SK-N-SH (cell line): ENCODE measurements at regions not wholly inside any gene's neighbourhood (a gene's known extent, or its start where the extent isn't known, plus 50 kb on each side); places are given as distances from the start of the nearest gene placed in this dataset.
A peak's percentile ranks its signal among the peaks of the same experiment; 100 is the strongest.

ENCODE experiments used
- CTCF ChIA-PET: fragments of 300-600, 350-600 bp; formaldehyde crosslinking; extraction: SDS; loops from one replicate; lab custom pipeline; 2021; lab: Yijun Ruan, JAX
- POLR2A ChIA-PET: fragments of 350-600 bp; sonication (Branson Sonifier 250); formaldehyde crosslinking; extraction: SDS; loops from one replicate; lab custom pipeline; 2020; ENCODE audit warnings: antibody characterized with exemption, inconsistent platforms; lab: Yijun Ruan, JAX
- DNase-seq: peaks from one replicate; pipeline ENCODE4 v3.0.0; 2012
- H2AFZ ChIP-seq: fragments of 200-600 bp; sonication (generic); 2 replicates; pipeline ENCODE4 v1.8.1; 2016; ENCODE audit warnings: antibody characterized with exemption, mild to moderate bottlenecking, low read depth
- H3F3A ChIP-seq: fragments of 200-600 bp; sonication (generic); replicated peaks from 2 replicates; pipeline ENCODE3; 2016; ENCODE audit warnings: antibody characterized with exemption, mild to moderate bottlenecking; ENCODE audit not compliant: insufficient read depth
- H3K27ac ChIP-seq, 2 experiments: fragments of 200-500 bp in 1 of 2; fragments of 200-600 bp in 1 of 2; sonication (Bioruptor generic) in 1 of 2; sonication (generic), shearing (Covaris generic) in 1 of 2; 2 replicates each; pipeline versions ENCODE4 v1.5.1 to v1.6.1; 2014 to 2016; ENCODE audit warnings: low read depth in 2 of 2, inconsistent platforms in 1 of 2, low read length in 1 of 2, mild to moderate bottlenecking in 1 of 2, mixed read lengths in 1 of 2
- H3K27me3 ChIP-seq: fragments of 200-600 bp; sonication (generic), shearing (Covaris generic); 2 replicates; pipeline ENCODE4 v1.6.1; 2016; ENCODE audit warnings: mixed run types; ENCODE audit not compliant: insufficient read depth
- H3K36me3 ChIP-seq, 2 experiments: fragments of 200-500 bp in 1 of 2; fragments of 200-600 bp in 1 of 2; sonication (Bioruptor generic) in 1 of 2; sonication (generic) in 1 of 2; replicated peaks in 1 of 2; 2 replicates each; pipeline versions ENCODE3 to v1.5.1; 2014 to 2016; ENCODE audit warnings: low read length in 1 of 2, mild to moderate bottlenecking in 1 of 2; ENCODE audit not compliant: insufficient read depth in 2 of 2, control insufficient read depth in 1 of 2
- H3K4me1 ChIP-seq, 2 experiments: fragments of 200-500 bp in 1 of 2; fragments of 200-600 bp in 1 of 2; sonication (Bioruptor generic) in 1 of 2; sonication (generic), shearing (Covaris generic) in 1 of 2; 2 replicates each; pipeline versions ENCODE4 v1.5.1 to v1.6.1; 2014 to 2016; ENCODE audit warnings: low read depth in 1 of 2, low read length in 1 of 2, mixed run types in 1 of 2; ENCODE audit not compliant: insufficient read depth in 2 of 2, control insufficient read depth in 1 of 2
- H3K4me2 ChIP-seq: fragments of 200-600 bp; sonication (generic), shearing (Covaris generic); 2 replicates; pipeline ENCODE4 v1.6.1; 2017; ENCODE audit warnings: mixed run types
- H3K4me3 ChIP-seq, 2 experiments: fragments of 200-500 bp in 1 of 2; fragments of 200-600 bp in 1 of 2; sonication (Bioruptor generic) in 1 of 2; sonication (generic), shearing (Covaris generic) in 1 of 2; 2 replicates each; pipeline versions ENCODE4 v1.5.1 to v1.8.1; 2014 to 2016; ENCODE audit warnings: low read depth in 2 of 2, inconsistent platforms in 1 of 2, low read length in 1 of 2, mild to moderate bottlenecking in 1 of 2, mixed read lengths in 1 of 2, moderate library complexity in 1 of 2
- H3K79me2 ChIP-seq: fragments of 200-600 bp; sonication (generic); 2 replicates; pipeline ENCODE4 v1.8.1; 2017; ENCODE audit warnings: mild to moderate bottlenecking; ENCODE audit not compliant: insufficient read depth
- H3K9ac ChIP-seq: fragments of 200-600 bp; sonication (generic); 2 replicates; pipeline ENCODE4 v1.6.1; 2017; ENCODE audit warnings: mixed run types
- H3K9me2 ChIP-seq: fragments of 200-600 bp; sonication (generic); 2 replicates; pipeline ENCODE4 v1.6.1; 2017; ENCODE audit warnings: mixed run types
- H3K9me3 ChIP-seq: fragments of 200-600 bp; sonication (generic); 2 replicates; pipeline ENCODE4 v1.6.1; 2017; ENCODE audit warnings: mixed run types, mild to moderate bottlenecking, moderate library complexity
- H4K20me1 ChIP-seq: fragments of 200-600 bp; sonication (generic); 2 replicates; pipeline ENCODE4 v1.6.1; 2017; ENCODE audit warnings: mild to moderate bottlenecking, mixed run types; ENCODE audit not compliant: insufficient read depth
- CTCF ChIP-seq: fragments of 200-600 bp; sonication (generic); IDR thresholded peaks from 2 replicates; pipeline ENCODE4 v1.6.1; 2017; ENCODE audit warnings: antibody characterized with exemption, mild to moderate bottlenecking, moderate library complexity
- FOXJ3 ChIP-seq: sonication (generic); formaldehyde crosslinking; IDR thresholded peaks from 2 replicates; pipeline ENCODE4 v1.5.1; 2020; ENCODE audit warnings: mild to moderate bottlenecking, missing genetic modification reagents
- GATA2 ChIP-seq: sonication (generic); formaldehyde crosslinking; IDR thresholded peaks from 2 replicates; pipeline ENCODE4 v1.5.0; 2020; ENCODE audit warnings: mild to moderate bottlenecking, missing genetic modification reagents
- MAX ChIP-seq: IDR thresholded peaks from 2 replicates; pipeline ENCODE4 v1.4.0; 2012; ENCODE audit warnings: low read depth
- MXI1 ChIP-seq: IDR thresholded peaks from 2 replicates; pipeline ENCODE4 v1.6.1; 2012; ENCODE audit warnings: mild to moderate bottlenecking, low read depth, low read length, improper control_type of control experiment
- NFIC ChIP-seq: IDR thresholded peaks from 2 replicates; pipeline ENCODE4 v1.4.0; 2012; ENCODE audit warnings: borderline replicate concordance
- NRF1 ChIP-seq: IDR thresholded peaks from 2 replicates; pipeline ENCODE4 v1.6.1; 2012; ENCODE audit warnings: low read depth, mild to moderate bottlenecking, low read length
- TCF12 ChIP-seq: IDR thresholded peaks from 2 replicates; pipeline ENCODE4 v1.4.0; 2012
- YY1 ChIP-seq: IDR thresholded peaks from 2 replicates; pipeline ENCODE4 v1.4.0; 2012; ENCODE audit warnings: low read depth, mild to moderate bottlenecking
- WGBS: methylation state at CpG from one replicate; pipeline ENCODE4 v1.1.6; 2017; ENCODE audit warnings: low lambda C conversion rate; 5-methylcytosine and 5-hydroxymethylcytosine counted together
- TF ChIP-seq, protein P1 (sequence below): IDR thresholded peaks from 2 replicates; pipeline ENCODE4 v1.4.0; 2012; ENCODE audit warnings: low read depth, borderline replicate concordance
- TF ChIP-seq, protein P2 (sequence below): IDR thresholded peaks from 2 replicates; pipeline ENCODE4 v1.4.0; 2012; ENCODE audit warnings: low read depth, borderline replicate concordance

GRCh38 chr5:170164921-170165320, 59.2 kb downstream of the FOXI1 start:
- H3K27ac ChIP-seq, result no peak overlapping the region
- H3F3A ChIP-seq, result no peaks in the 10 kb centered on the region
- H3K9me3 ChIP-seq, result no peaks in the 10 kb centered on the region
- TF ChIP-seq MXI1, result no peak
- TF ChIP-seq FOXJ3 (CRISPR knock-in tag), result no peak
- no peak for TF ChIP-seq TCF12
- TF ChIP-seq, protein P1, sequence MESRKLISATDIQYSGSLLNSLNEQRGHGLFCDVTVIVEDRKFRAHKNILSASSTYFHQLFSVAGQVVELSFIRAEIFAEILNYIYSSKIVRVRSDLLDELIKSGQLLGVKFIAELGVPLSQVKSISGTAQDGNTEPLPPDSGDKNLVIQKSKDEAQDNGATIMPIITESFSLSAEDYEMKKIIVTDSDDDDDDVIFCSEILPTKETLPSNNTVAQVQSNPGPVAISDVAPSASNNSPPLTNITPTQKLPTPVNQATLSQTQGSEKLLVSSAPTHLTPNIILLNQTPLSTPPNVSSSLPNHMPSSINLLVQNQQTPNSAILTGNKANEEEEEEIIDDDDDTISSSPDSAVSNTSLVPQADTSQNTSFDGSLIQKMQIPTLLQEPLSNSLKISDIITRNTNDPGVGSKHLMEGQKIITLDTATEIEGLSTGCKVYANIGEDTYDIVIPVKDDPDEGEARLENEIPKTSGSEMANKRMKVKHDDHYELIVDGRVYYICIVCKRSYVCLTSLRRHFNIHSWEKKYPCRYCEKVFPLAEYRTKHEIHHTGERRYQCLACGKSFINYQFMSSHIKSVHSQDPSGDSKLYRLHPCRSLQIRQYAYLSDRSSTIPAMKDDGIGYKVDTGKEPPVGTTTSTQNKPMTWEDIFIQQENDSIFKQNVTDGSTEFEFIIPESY, result no peak
- TF ChIP-seq, protein P2, sequence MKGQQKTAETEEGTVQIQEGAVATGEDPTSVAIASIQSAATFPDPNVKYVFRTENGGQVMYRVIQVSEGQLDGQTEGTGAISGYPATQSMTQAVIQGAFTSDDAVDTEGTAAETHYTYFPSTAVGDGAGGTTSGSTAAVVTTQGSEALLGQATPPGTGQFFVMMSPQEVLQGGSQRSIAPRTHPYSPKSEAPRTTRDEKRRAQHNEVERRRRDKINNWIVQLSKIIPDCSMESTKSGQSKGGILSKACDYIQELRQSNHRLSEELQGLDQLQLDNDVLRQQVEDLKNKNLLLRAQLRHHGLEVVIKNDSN, result no peak
- no peak for TF ChIP-seq NFIC
- no peaks in the 10 kb centered on the region for H4K20me1 ChIP-seq
- no peak for DNase-seq
- 76% methylated on average over 6 of the region's 6 CpGs for WGBS
- ChIA-PET CTCF (interaction anchor here (1.0 kb wide), 1 partner anchor 20 kb away, joined by 3 read pairs; no protein-coding TSS in a partner anchor), POLR2A (no interaction called here)
- peaks cover 0 to 12% of the 10 kb centered on the region in 2 experiments; a peak in 1 of 4 replicates for H3K4me1 ChIP-seq
- no peaks in the 10 kb centered on the region for H3K79me2 ChIP-seq
- H2AFZ ChIP-seq, result no peak overlapping the region
- H3K9ac ChIP-seq, result no peak overlapping the region
- no peaks in the 10 kb centered on the region for H3K27me3 ChIP-seq
- H3K36me3 ChIP-seq, result no peaks in the 10 kb centered on the region
- no peak overlapping the region for H3K4me2 ChIP-seq
- no peak overlapping the region for H3K4me3 ChIP-seq
- H3K9me2 ChIP-seq, result no peaks in the 10 kb centered on the region

DNA sequence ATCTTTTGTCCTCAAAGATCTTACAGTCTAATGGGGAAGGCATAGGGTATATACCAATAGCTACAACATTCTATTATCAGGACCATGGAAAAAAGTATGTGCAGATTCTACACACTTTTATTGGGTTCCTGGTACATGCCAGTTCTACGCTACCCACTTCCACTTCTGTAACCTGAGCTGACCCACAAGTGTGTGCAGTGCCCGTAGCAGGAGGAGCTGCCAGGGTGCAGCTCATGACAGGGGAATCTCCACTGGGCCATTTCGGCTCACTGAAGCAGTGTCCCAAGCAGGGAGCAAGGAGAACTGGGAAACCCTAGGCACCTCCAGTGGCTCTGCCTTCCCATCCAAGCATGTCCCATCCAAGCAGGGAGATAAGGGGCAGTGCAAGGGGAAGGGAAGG, 60.4 kb downstream of the FOXI1 start:
- DNase-seq, result no peak
- Histone ChIP-seq H2AFZ (no peak overlapping the region), H3K9me2 (no peaks in the 10 kb centered on the region), H3K27me3 (no peaks in the 10 kb centered on the region), H3K36me3 (no peaks in the 10 kb centered on the region), H3K79me2 (no peaks in the 10 kb centered on the region), H3K9me3 (no peaks in the 10 kb centered on the region), H3K27ac (no peak overlapping the region), H3K9ac (no peak overlapping the region), H3K4me3 (no peak overlapping the region), H4K20me1 (no peaks in the 10 kb centered on the region), H3K4me2 (no peak overlapping the region), H3F3A (no peaks in the 10 kb centered on the region), H3K4me1 (peaks cover 0 to 12% of the 10 kb centered on the region in 2 experiments; a peak in 1 of 4 replicates)
- WGBS, result 80% methylated on average over 1 of the region's 3 CpGs
- ChIA-PET CTCF (interaction anchor here (3.0 kb wide), 1 partner anchor 18 kb away, joined by 16 read pairs; no protein-coding TSS in a partner anchor), POLR2A (no interaction called here)
- TF ChIP-seq GATA2 (CRISPR knock-in tag), result no peak
- TF ChIP-seq NFIC, result no peak
- no peak for TF ChIP-seq NRF1
- TF ChIP-seq YY1, result no peak

GRCh38 chr5:170168002-170168401, 62.3 kb downstream of the FOXI1 start:
- no peak for DNase-seq
- H4K20me1 ChIP-seq, result no peaks in the 10 kb centered on the region
- ChIA-PET POLR2A (no interaction called here), CTCF (interaction anchor here (3.0 kb wide), 1 partner anchor 16 kb away, joined by 16 read pairs; no protein-coding TSS in a partner anchor)
- no peaks in the 10 kb centered on the region for H3K9me2 ChIP-seq
- no peak overlapping the region for H3K9ac ChIP-seq
- no peaks in the 10 kb centered on the region for H3K9me3 ChIP-seq
- no peak overlapping the region for H2AFZ ChIP-seq
- H3K79me2 ChIP-seq, result no peaks in the 10 kb centered on the region
- no peaks in the 10 kb centered on the region for H3K36me3 ChIP-seq
- no peak overlapping the region for H3K27ac ChIP-seq
- TF ChIP-seq CTCF (no peak), NFIC (peak; percentile 35; the same call in 1 of the 2 replicates), MAX (no peak)
- 97% methylated on average over 2 of the region's 2 CpGs for WGBS
- H3K4me2 ChIP-seq, result no peak overlapping the region
- H3K27me3 ChIP-seq, result no peaks in the 10 kb centered on the region
- H3K4me3 ChIP-seq, result no peak overlapping the region
- no peaks in the 10 kb centered on the region for H3F3A ChIP-seq
- peaks cover 0 to 12% of the 10 kb centered on the region in 2 experiments; a peak in 1 of 4 replicates for H3K4me1 ChIP-seq
